H1 (cell line): ENCODE measurements at regions not wholly inside any gene's neighbourhood (a gene's known extent, or its start where the extent isn't known, plus 50 kb on each side); places are given as distances from the start of the nearest gene placed in this dataset.

Experiments used
- HDAC2 ChIP-seq, 2 experiments: fragments of 300-600 bp in 1 of 2; sonication (generic) in 1 of 2; IDR thresholded peaks; 2 replicates each; pipeline ENCODE4 v1.6.1; 2011 to 2012; ENCODE audit warnings: low read depth in 2 of 2, low read length in 2 of 2, mild to moderate bottlenecking in 2 of 2, moderate library complexity in 2 of 2, borderline replicate concordance in 1 of 2, inconsistent platforms in 1 of 2
- KDM5A ChIP-seq: fragments of 200-600 bp; IDR thresholded peaks from 2 replicates; pipeline ENCODE4 v1.7.1; 2012; ENCODE audit warnings: mild to moderate bottlenecking, low read length, inconsistent platforms, mixed read lengths
- RAD21 ChIP-seq, 2 experiments: IDR thresholded peaks in 1 of 2; conservative IDR thresholded peaks in 1 of 2; 2 replicates each; pipeline ENCODE4 v1.6.1; 2011; ENCODE audit warnings: low read depth in 2 of 2, low read length in 2 of 2, improper control_type of control experiment in 1 of 2, inconsistent platforms in 1 of 2, mild to moderate bottlenecking in 1 of 2, moderate library complexity in 1 of 2
- TAF1 ChIP-seq: IDR thresholded peaks from 2 replicates; pipeline ENCODE4 v1.6.1; 2011; ENCODE audit warnings: mild to moderate bottlenecking, low read depth, low read length
- ZNF274 ChIP-seq: IDR thresholded peaks from 2 replicates; pipeline ENCODE4 v1.7.0; 2012; ENCODE audit warnings: low read length, borderline replicate concordance; ENCODE audit errors: extremely low read depth

DNA sequence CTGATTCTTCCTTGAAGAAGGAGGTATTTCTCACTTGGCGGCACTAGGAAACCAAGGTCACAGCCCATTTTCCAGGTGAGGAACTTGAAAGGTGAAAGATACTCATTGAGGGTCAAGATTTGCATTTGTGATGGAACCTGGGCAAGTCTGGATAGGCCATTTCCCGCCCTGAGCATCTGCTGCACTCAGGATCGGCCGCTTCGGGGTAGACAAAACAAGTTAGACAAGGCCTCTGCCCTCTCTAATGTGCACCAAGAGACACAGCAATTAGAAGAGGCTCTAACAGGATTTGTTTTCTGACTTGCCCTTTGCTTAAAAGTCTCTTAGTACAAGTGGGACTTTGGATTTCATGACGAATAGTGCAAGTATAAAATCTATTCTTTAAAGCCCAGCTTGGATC, 167.2 kb downstream of the KTN1 start (continued):
- no peak for TF ChIP-seq TAF1
- TF ChIP-seq ZNF274, result no peak
- no peak for TF ChIP-seq RAD21 (IDR thresholded peaks at IDR 0.05 in 1 of 2, conservative IDR thresholded peaks at IDR 0.05 in 1 of 2; ENCODE audit: low read depth in 2 of 2, low read length in 2 of 2)
- TF ChIP-seq HDAC2 (IDR thresholded peaks at IDR 0.05; ENCODE audit: borderline replicate concordance in 1 of 2, low read depth in 2 of 2, low read length in 2 of 2), result no peak
- no peak for TF ChIP-seq KDM5A
